IMR-90 (cell line): ENCODE measurements at regions not wholly inside any gene's neighbourhood (a gene's known extent, or its start where the extent isn't known, plus 50 kb on each side); places are given as distances from the start of the nearest gene placed in this dataset.

Experiments
- BHLHE40 ChIP-seq: fragments of 150-350 bp; IDR thresholded peaks from 2 replicates; pipeline ENCODE4 v1.6.1; 2016; ENCODE audit warnings: mild to moderate bottlenecking, low read depth, low read length
- CHD1 ChIP-seq: IDR thresholded peaks from 2 replicates; pipeline ENCODE4 v1.6.1; 2012; ENCODE audit warnings: low read depth, low read length, improper control_type of control experiment
- MAFK ChIP-seq: IDR thresholded peaks from 2 replicates; pipeline ENCODE4 v1.6.1; 2012; ENCODE audit warnings: low read depth, low read length, improper control_type of control experiment
- MAZ ChIP-seq: IDR thresholded peaks from 2 replicates; pipeline ENCODE4 v1.6.1; 2012; ENCODE audit warnings: low read depth, mild to moderate bottlenecking, low read length, improper control_type of control experiment, moderate library complexity, borderline replicate concordance
- NFE2L2 ChIP-seq: fragments of 150-350 bp; IDR thresholded peaks from 2 replicates; pipeline ENCODE4 v1.6.1; 2016; ENCODE audit warnings: low read depth, mild to moderate bottlenecking, low read length
- POLR2A ChIP-seq: IDR thresholded peaks from 2 replicates; pipeline ENCODE4 v1.6.1; 2012; ENCODE audit warnings: mild to moderate bottlenecking, low read depth, low read length
- RAD21 ChIP-seq: IDR thresholded peaks from 2 replicates; pipeline ENCODE4 v1.6.1; 2012; ENCODE audit warnings: low read length, improper control_type of control experiment
- TF ChIP-seq, protein P1 (sequence below): conservative IDR thresholded peaks from 2 replicates; pipeline ENCODE4 v1.5.1; 2012; ENCODE audit warnings: mild to moderate bottlenecking, low read depth, low read length, improper control_type of control experiment

DNA sequence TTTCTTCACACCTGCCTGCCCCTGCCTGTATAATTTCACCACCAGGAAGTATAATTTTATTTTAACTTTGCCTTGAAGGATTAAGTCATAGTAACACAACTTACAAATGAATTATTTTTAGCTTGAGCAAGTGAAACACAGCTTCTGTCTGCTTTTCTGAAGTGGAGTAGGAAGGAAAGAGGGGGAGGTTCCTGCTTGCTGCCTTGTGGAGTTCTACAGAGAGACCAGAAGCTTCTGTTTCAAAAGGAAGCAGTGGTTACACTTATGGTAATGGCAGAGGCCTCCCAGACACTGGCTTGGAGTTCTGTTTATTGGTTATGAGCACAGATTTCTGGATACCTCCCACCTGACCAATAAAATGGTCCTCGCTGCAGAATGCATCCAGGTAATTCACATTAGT lies 159.6 kb downstream of the TMEM200A start:
- TF ChIP-seq, protein P1, sequence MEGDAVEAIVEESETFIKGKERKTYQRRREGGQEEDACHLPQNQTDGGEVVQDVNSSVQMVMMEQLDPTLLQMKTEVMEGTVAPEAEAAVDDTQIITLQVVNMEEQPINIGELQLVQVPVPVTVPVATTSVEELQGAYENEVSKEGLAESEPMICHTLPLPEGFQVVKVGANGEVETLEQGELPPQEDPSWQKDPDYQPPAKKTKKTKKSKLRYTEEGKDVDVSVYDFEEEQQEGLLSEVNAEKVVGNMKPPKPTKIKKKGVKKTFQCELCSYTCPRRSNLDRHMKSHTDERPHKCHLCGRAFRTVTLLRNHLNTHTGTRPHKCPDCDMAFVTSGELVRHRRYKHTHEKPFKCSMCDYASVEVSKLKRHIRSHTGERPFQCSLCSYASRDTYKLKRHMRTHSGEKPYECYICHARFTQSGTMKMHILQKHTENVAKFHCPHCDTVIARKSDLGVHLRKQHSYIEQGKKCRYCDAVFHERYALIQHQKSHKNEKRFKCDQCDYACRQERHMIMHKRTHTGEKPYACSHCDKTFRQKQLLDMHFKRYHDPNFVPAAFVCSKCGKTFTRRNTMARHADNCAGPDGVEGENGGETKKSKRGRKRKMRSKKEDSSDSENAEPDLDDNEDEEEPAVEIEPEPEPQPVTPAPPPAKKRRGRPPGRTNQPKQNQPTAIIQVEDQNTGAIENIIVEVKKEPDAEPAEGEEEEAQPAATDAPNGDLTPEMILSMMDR = no peak
- TF ChIP-seq MAFK (no peak), POLR2A (no peak), CHD1 (no peak), NFE2L2 (no peak), RAD21 (no peak), BHLHE40 (no peak), MAZ (no peak)
